NB4 (cell line): ENCODE measurements at regions not wholly inside any gene's neighbourhood (a gene's known extent, or its start where the extent isn't known, plus 50 kb on each side); places are given as distances from the start of the nearest gene placed in this dataset.

Experiments used
- DNase-seq: peaks from one replicate; pipeline ENCODE4 v3.0.0; 2010; ENCODE audit warnings: low read depth
- H3K4me3 ChIP-seq: one replicate; pipeline ENCODE4 v1.5.1; 2011; ENCODE audit warnings: mild to moderate bottlenecking, low read depth, low read length, moderate library complexity
- CTCF ChIP-seq: IDR thresholded peaks from one replicate; pipeline ENCODE4 v1.5.1; 2012; ENCODE audit warnings: low read depth, low read length
- MAX ChIP-seq: IDR thresholded peaks from 2 replicates; pipeline ENCODE4 v1.6.1; 2011; ENCODE audit warnings: low read depth, low read length
- MYC ChIP-seq: IDR thresholded peaks from 2 replicates; pipeline ENCODE4 v1.6.1; 2011; ENCODE audit warnings: low read depth, low read length
- POLR2A ChIP-seq: IDR thresholded peaks from 2 replicates; pipeline ENCODE4 v1.6.1; 2011; ENCODE audit warnings: mild to moderate bottlenecking; ENCODE audit not compliant: insufficient read length; ENCODE audit errors: extremely low read depth

GRCh38 chr10:44831581-44831980 is 79.6 kb upstream of the TMEM72 start:
- TF ChIP-seq MAX (no peak), POLR2A (no peak), CTCF (no peak), MYC (no peak)
- H3K4me3 ChIP-seq: no peak overlapping the region
- DNase-seq: no peak

- DNase-seq: no peak
- TF ChIP-seq POLR2A: no peak
- no peak for TF ChIP-seq CTCF
- no peak for TF ChIP-seq MYC
- no peak for TF ChIP-seq MAX
- no peak overlapping the region for H3K4me3 ChIP-seq
Measured at GRCh38 chr10:44832595-44833390, 78.3 kb upstream of the TMEM72 start.

GRCh38 chr10:44834131-44834530 is 77.0 kb upstream of the TMEM72 start:
- DNase-seq: no peak
- TF ChIP-seq CTCF: no peak
- TF ChIP-seq MAX: no peak
- TF ChIP-seq POLR2A: no peak
- no peak for TF ChIP-seq MYC
- H3K4me3 ChIP-seq: no peak overlapping the region

GRCh38 chr10:44835300-44835699 is 75.8 kb upstream of the TMEM72 start:
- no peak for TF ChIP-seq MAX
- no peak for TF ChIP-seq POLR2A
- no peak for TF ChIP-seq MYC
- TF ChIP-seq CTCF: no peak
- H3K4me3 ChIP-seq: no peak overlapping the region
- DNase-seq: no peak

- H3K4me3 ChIP-seq: no peak overlapping the region
- no peak for DNase-seq
- no peak for TF ChIP-seq CTCF
- no peak for TF ChIP-seq MYC
- TF ChIP-seq MAX: no peak
- TF ChIP-seq POLR2A: no peak
Measured at GRCh38 chr10:44843484-44843883, 67.7 kb upstream of the TMEM72 start.
